ENCODE measurements at regions not wholly inside any gene's neighbourhood (a gene's known extent, or its start where the extent isn't known, plus 50 kb on each side); places are given as distances from the start of the nearest gene placed in this dataset.

DNA sequence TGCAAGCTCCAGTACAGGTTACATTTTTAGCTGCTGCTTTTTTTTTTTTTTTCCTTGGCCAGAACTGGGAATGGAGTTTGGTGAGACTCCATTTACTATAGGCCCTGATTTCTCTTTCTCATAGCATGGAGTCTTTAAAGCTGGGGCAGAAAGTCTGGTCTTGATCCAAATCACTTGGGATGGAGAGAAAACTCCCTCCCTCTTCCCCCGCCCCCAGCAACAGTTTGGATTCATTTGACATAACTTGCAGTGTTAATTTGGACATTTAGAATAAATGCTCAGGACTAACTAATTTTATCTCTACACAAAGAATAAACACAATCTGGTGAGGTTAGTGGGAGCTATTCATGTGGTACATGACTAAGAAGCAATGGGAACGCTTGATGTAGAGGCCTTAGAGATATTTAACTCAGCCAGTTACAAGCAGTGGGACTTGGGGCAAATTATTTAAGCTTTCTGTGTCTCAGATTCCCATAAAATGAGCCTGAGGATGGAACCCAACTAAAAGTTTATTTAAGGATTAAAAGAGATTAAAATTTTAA lies 107.3 kb upstream of the ARHGAP5 start (continued):
- no peak for TF ChIP-seq TAF1 (IDR thresholded peaks at IDR 0.05; ENCODE audit: low read depth, low read length)
- no peak for TF ChIP-seq HDAC2 (IDR thresholded peaks at IDR 0.05; ENCODE audit: borderline replicate concordance in 1 of 2, low read depth in 2 of 2, low read length in 2 of 2)
- no peak for TF ChIP-seq RXRA (IDR thresholded peaks at IDR 0.05; ENCODE audit: insufficient read depth, low read depth, low read length)
- TF ChIP-seq RAD21 (IDR thresholded peaks at IDR 0.05 in 1 of 2, conservative IDR thresholded peaks at IDR 0.05 in 1 of 2; ENCODE audit: low read depth in 2 of 2, low read length in 2 of 2) = no peak

Data from H1 (cell line).